Erythroblast (primary cell): ENCODE measurements at regions not wholly inside any gene's neighbourhood (a gene's known extent, or its start where the extent isn't known, plus 50 kb on each side); places are given as distances from the start of the nearest gene placed in this dataset.

Source experiments
- GATA1 ChIP-seq: IDR thresholded peaks from 2 replicates; pipeline ENCODE4 v1.6.1; 2011; ENCODE audit warnings: low read depth, mild to moderate bottlenecking, control low read depth, low read length, moderate library complexity
- POLR2A ChIP-seq: IDR thresholded peaks from 2 replicates; pipeline ENCODE4 v1.6.1; 2011; ENCODE audit warnings: mild to moderate bottlenecking, low read length

GRCh38 chrX:7485061-7485460, 337.1 kb upstream of the PUDP start:
- TF ChIP-seq POLR2A (no peak), GATA1 (no peak)
